ENCODE measurements at regions not wholly inside any gene's neighbourhood (a gene's known extent, or its start where the extent isn't known, plus 50 kb on each side); places are given as distances from the start of the nearest gene placed in this dataset.

GRCh38 chr10:78817361-78817760 lies 251.4 kb upstream of the ZMIZ1 start:
- CTCF ChIA-PET (ENCODE audit: unreplicated experiment) = no interaction called here
- TF ChIP-seq CTCF (conservative IDR thresholded peaks at IDR 0.05; ENCODE audit: low read length) (no peak), EZH2phosphoT487 (IDR thresholded peaks at IDR 0.05; ENCODE audit: borderline replicate concordance, low read depth, low read length) (no peak)
- intact Hi-C loops (cut with micrococcal nuclease; ENCODE audit: unreplicated experiment) = no loop called here

GRCh38 chr10:78817804-78818203 lies 251.0 kb upstream of the ZMIZ1 start:
- H3K4me1 ChIP-seq (ENCODE audit: insufficient read depth, low read length, poor library complexity, severe bottlenecking) = no peaks in the 10 kb centered on the region
- no peaks in the 10 kb centered on the region for H3K79me2 ChIP-seq (ENCODE audit: insufficient read depth, low read depth, low read length)
- no peaks in the 10 kb centered on the region for H4K20me1 ChIP-seq (ENCODE audit: insufficient read depth, low read length)
- H3K27ac ChIP-seq (ENCODE audit: low read depth, low read length, poor library complexity, severe bottlenecking) = no peak overlapping the region
- H3K4me3 ChIP-seq (ENCODE audit: low read depth, low read length, poor library complexity, severe bottlenecking) = no peak overlapping the region
- H3K4me2 ChIP-seq (ENCODE audit: low read length) = no peak overlapping the region
- intact Hi-C loops (cut with micrococcal nuclease; ENCODE audit: unreplicated experiment) = no loop called here
- POLR2A ChIA-PET = no interaction called here
- BruUV-seq (replicated peaks) = no TSS peak
- no peaks in the 10 kb centered on the region for H3K9me2 ChIP-seq (ENCODE audit: insufficient read depth, low read length)
- DNase-seq (ENCODE audit: low spot score) = no peak
- no peaks in the 10 kb centered on the region for H3K9me3 ChIP-seq (ENCODE audit: low read length)
- H3K36me3 ChIP-seq (ENCODE audit: insufficient read depth, low read length) = no peaks in the 10 kb centered on the region
- TF ChIP-seq EZH2phosphoT487 (IDR thresholded peaks at IDR 0.05; ENCODE audit: borderline replicate concordance, low read depth, low read length) (no peak), CTCF (conservative IDR thresholded peaks at IDR 0.05; ENCODE audit: low read length) (no peak)
- CTCF ChIA-PET (ENCODE audit: unreplicated experiment) = no interaction called here
- no peak overlapping the region for H2AFZ ChIP-seq (ENCODE audit: low read length)

More at GRCh38 chr10:78817361-78817760, 251.4 kb upstream of the ZMIZ1 start:
- H3K36me3 ChIP-seq (ENCODE audit: insufficient read depth, low read length) = no peaks in the 10 kb centered on the region
- H4K20me1 ChIP-seq (ENCODE audit: insufficient read depth, low read length) = no peaks in the 10 kb centered on the region
- H3K79me2 ChIP-seq (ENCODE audit: insufficient read depth, low read depth, low read length) = no peaks in the 10 kb centered on the region
- no peak overlapping the region for H3K4me2 ChIP-seq (ENCODE audit: low read length)
- BruUV-seq (replicated peaks) = no TSS peak
- H3K9me3 ChIP-seq (ENCODE audit: low read length) = no peaks in the 10 kb centered on the region
- no peaks in the 10 kb centered on the region for H3K9me2 ChIP-seq (ENCODE audit: insufficient read depth, low read length)
- no peak overlapping the region for H3K4me3 ChIP-seq (ENCODE audit: low read depth, low read length, poor library complexity, severe bottlenecking)
- no peak for DNase-seq (ENCODE audit: low spot score)
- H3K4me1 ChIP-seq (ENCODE audit: insufficient read depth, low read length, poor library complexity, severe bottlenecking) = no peaks in the 10 kb centered on the region
- H2AFZ ChIP-seq (ENCODE audit: low read length) = no peak overlapping the region
- POLR2A ChIA-PET = no interaction called here
- no peak overlapping the region for H3K27ac ChIP-seq (ENCODE audit: low read depth, low read length, poor library complexity, severe bottlenecking)

GRCh38 chr10:78819361-78820006 lies 249.3 kb upstream of the ZMIZ1 start:
- Histone ChIP-seq H3K9me3 (ENCODE audit: low read length) (no peaks in the 10 kb centered on the region), H3K9me2 (ENCODE audit: insufficient read depth, low read length) (no peaks in the 10 kb centered on the region), H3K79me2 (ENCODE audit: insufficient read depth, low read depth, low read length) (no peaks in the 10 kb centered on the region), H3K4me1 (ENCODE audit: insufficient read depth, low read length, poor library complexity, severe bottlenecking) (no peaks in the 10 kb centered on the region), H3K27ac (ENCODE audit: low read depth, low read length, poor library complexity, severe bottlenecking) (no peak overlapping the region), H3K36me3 (ENCODE audit: insufficient read depth, low read length) (no peaks in the 10 kb centered on the region), H3K4me3 (ENCODE audit: low read depth, low read length, poor library complexity, severe bottlenecking) (no peak overlapping the region), H3K4me2 (ENCODE audit: low read length) (no peak overlapping the region), H4K20me1 (ENCODE audit: insufficient read depth, low read length) (no peaks in the 10 kb centered on the region), H2AFZ (ENCODE audit: low read length) (no peak overlapping the region)
- TF ChIP-seq EZH2phosphoT487 (IDR thresholded peaks at IDR 0.05; ENCODE audit: borderline replicate concordance, low read depth, low read length) (no peak), CTCF (conservative IDR thresholded peaks at IDR 0.05; ENCODE audit: low read length) (no peak)
- ChIA-PET CTCF (ENCODE audit: unreplicated experiment) (no interaction called here), POLR2A (no interaction called here)
- no TSS peak for BruUV-seq (replicated peaks)
- no peak for DNase-seq (ENCODE audit: low spot score)
- intact Hi-C loops (cut with micrococcal nuclease; ENCODE audit: unreplicated experiment) = no loop called here

Data from OCI-LY7 (cell line).